ENCODE measurements at regions not wholly inside any gene's neighbourhood (a gene's known extent, or its start where the extent isn't known, plus 50 kb on each side); places are given as distances from the start of the nearest gene placed in this dataset.

- FAIRE-seq (no peak), DNase-seq (ENCODE audit: insufficient read length, low spot score) (no peak)
- no peak for TF ChIP-seq CTCF (IDR thresholded peaks at IDR 0.05; ENCODE audit: insufficient read depth, missing control alignments)
These were observed 238.9 kb downstream of the IPMK start for GRCh38 chr10:58028597-58029366.

GRCh38 chr10:58027426-58027825 is 240.3 kb downstream of the IPMK start:
- FAIRE-seq (no peak), DNase-seq (ENCODE audit: insufficient read length, low spot score) (no peak)
- no peak for TF ChIP-seq CTCF (IDR thresholded peaks at IDR 0.05; ENCODE audit: insufficient read depth, missing control alignments)

DNA sequence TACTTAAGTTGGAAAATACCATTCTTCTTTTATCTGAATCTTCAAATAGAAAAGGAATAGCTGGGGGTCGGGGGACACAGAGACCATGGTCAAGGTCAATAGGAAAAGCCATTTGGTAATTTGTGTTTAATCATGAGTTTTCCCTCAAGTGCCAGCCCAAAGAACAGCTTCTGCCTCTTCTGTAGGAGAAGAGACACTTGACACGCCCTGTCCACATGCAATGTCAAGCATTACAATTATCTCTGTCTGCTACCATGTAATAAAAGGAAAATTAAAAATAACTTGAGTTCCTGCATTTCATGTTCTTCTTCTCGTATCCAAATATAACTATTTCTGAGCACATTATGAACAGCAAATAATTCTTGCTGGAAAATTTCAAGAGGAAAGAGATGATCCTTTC is 241.7 kb downstream of the IPMK start:
- no peak for TF ChIP-seq CTCF (IDR thresholded peaks at IDR 0.05; ENCODE audit: insufficient read depth, missing control alignments)
- FAIRE-seq (no peak), DNase-seq (ENCODE audit: insufficient read length, low spot score) (no peak)

- DNase-seq (ENCODE audit: insufficient read length, low spot score): no peak
- TF ChIP-seq CTCF (IDR thresholded peaks at IDR 0.05; ENCODE audit: insufficient read depth, missing control alignments): no peak
- FAIRE-seq: no peak
These were observed 244.2 kb downstream of the IPMK start for GRCh38 chr10:58023341-58024073.

DNA sequence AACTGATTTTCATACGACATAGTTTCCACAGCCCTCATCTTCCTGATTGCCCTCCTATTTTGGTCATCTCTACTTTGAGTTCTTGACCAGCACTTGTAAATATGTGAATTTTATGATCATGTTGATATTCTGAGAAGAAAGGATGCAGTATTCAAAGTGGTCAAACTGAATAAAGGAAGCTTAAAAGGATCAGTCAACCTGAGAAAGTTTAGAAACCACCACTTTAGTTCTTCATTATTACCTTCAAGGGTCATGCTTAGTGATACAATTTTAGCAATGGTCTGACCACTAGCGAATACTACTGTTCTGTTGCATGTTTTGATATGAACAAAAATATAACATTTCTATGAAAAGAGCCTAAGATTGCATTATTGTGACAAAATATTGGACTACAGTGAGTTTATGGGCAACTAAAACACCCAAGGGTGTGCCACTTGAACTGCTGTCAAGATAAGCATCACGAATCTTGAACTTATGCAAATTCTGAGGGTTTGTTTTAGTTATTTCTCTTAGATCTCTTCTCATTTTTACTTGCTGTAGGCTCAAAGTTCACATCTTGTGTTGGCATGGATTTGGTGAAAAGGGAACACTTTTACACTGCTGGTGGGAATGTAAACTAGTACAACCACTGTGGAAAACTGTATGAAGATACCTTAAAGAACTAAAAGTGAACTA is 247.7 kb downstream of the IPMK start:
- no peak for TF ChIP-seq CTCF (IDR thresholded peaks at IDR 0.05; ENCODE audit: insufficient read depth, missing control alignments)
- FAIRE-seq (no peak), DNase-seq (ENCODE audit: insufficient read length, low spot score) (no peak)

GRCh38 chr10:58017719-58018367 is 249.9 kb downstream of the IPMK start:
- FAIRE-seq (no peak), DNase-seq (ENCODE audit: insufficient read length, low spot score) (no peak)
- TF ChIP-seq CTCF (IDR thresholded peaks at IDR 0.05; ENCODE audit: insufficient read depth, missing control alignments): no peak

Measured in D721Med (cell line).